Loucy (cell line): ENCODE measurements at regions not wholly inside any gene's neighbourhood (a gene's known extent, or its start where the extent isn't known, plus 50 kb on each side); places are given as distances from the start of the nearest gene placed in this dataset.

ENCODE experiments used
- H2AFZ ChIP-seq: fragments of 200-600 bp; sonication (generic); 2 replicates; pipeline ENCODE4 v1.6.0; 2016; ENCODE audit warnings: antibody characterized with exemption, mild to moderate bottlenecking, low read length, moderate library complexity
- H3F3A ChIP-seq: fragments of 200-600 bp; 2 replicates; pipeline ENCODE4 v1.6.0; 2016; ENCODE audit warnings: antibody characterized with exemption, low read depth, mild to moderate bottlenecking
- H3K27me3 ChIP-seq: fragments of 200-600 bp; sonication (generic); 2 replicates; pipeline ENCODE4 v1.6.1; 2014; ENCODE audit warnings: low read length, mild to moderate bottlenecking; ENCODE audit not compliant: insufficient read depth, poor library complexity, severe bottlenecking
- H3K36me3 ChIP-seq: fragments of 200-600 bp; sonication (generic); 2 replicates; pipeline ENCODE4 v1.6.1; 2016; ENCODE audit warnings: low read length; ENCODE audit not compliant: insufficient read depth
- H3K4me1 ChIP-seq: fragments of 200-600 bp; sonication (generic); 2 replicates; pipeline ENCODE4 v1.5.1; 2014; ENCODE audit warnings: low read length, mild to moderate bottlenecking; ENCODE audit not compliant: insufficient read depth, poor library complexity, severe bottlenecking
- H3K4me2 ChIP-seq: fragments of 200-600 bp; sonication (generic); 2 replicates; pipeline ENCODE4 v1.6.0; 2014; ENCODE audit warnings: antibody characterized with exemption, low read length, low read depth, mild to moderate bottlenecking; ENCODE audit not compliant: poor library complexity, severe bottlenecking
- H3K4me3 ChIP-seq: fragments of 200-600 bp; sonication (generic); 2 replicates; pipeline ENCODE4 v1.5.1; 2014; ENCODE audit warnings: low read length, mild to moderate bottlenecking, mixed read lengths; ENCODE audit not compliant: poor library complexity, severe bottlenecking
- H3K79me2 ChIP-seq: fragments of 200-600 bp; sonication (generic); 2 replicates; pipeline ENCODE4 v1.6.1; 2014; ENCODE audit warnings: low read length; ENCODE audit not compliant: insufficient read depth
- H3K9ac ChIP-seq: fragments of 200-600 bp; sonication (generic); 2 replicates; pipeline ENCODE4 v1.6.0; 2014; ENCODE audit warnings: mild to moderate bottlenecking, low read depth, low read length, moderate library complexity; ENCODE audit not compliant: poor library complexity, severe bottlenecking
- H3K9me2 ChIP-seq: fragments of 200-600 bp; sonication (generic); replicated peaks from 2 replicates; pipeline ENCODE4 v1.6.1; 2016; ENCODE audit warnings: low read depth, low read length, mixed read lengths
- H3K9me3 ChIP-seq: fragments of 200-600 bp; sonication (generic); 2 replicates; pipeline ENCODE4 v1.6.1; 2014; ENCODE audit warnings: mild to moderate bottlenecking, antibody characterized with exemption, low read length, low read depth; ENCODE audit not compliant: insufficient read depth
- H4K20me1 ChIP-seq: fragments of 200-600 bp; sonication (generic); 2 replicates; pipeline ENCODE4 v1.6.0; 2014; ENCODE audit warnings: antibody characterized with exemption, low read length, mild to moderate bottlenecking; ENCODE audit not compliant: insufficient read depth, poor library complexity, severe bottlenecking
- EZH2phosphoT487 ChIP-seq: fragments of 200-600 bp; IDR thresholded peaks from 2 replicates; pipeline ENCODE4 v1.6.1; 2018; ENCODE audit warnings: antibody characterized with exemption, mild to moderate bottlenecking, moderate library complexity, borderline replicate concordance
- TF ChIP-seq, protein P1 (sequence below): fragments of 200-600 bp; sonication (generic); conservative IDR thresholded peaks from 2 replicates; pipeline ENCODE4 v1.5.1; 2014; ENCODE audit warnings: mild to moderate bottlenecking, antibody characterized with exemption, low read length

DNA sequence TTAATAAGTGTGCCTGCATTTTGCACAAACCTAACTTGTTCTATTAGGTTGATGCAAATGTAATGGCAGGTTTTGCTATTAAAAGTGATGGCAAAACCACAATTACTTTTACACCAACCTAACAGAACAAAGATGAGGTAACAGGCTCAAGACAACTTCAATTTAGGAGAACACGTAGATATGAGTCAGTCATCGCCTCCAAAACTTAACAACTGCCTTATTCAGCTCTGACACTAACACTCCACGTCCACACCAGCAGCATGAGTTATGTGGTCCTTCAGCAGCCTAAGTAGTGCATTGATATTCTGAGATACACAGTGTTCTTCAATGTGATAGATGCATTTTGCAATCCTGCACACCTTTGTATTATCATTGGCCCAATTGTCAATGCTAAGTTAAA, 1175.1 kb upstream of the ACVR2A start:
- H3K9me3 ChIP-seq: no peaks in the 10 kb centered on the region
- no peaks in the 10 kb centered on the region for H3K9me2 ChIP-seq
- H3F3A ChIP-seq: no peaks in the 10 kb centered on the region
- no peak overlapping the region for H3K4me3 ChIP-seq
- H3K4me1 ChIP-seq: no peaks in the 10 kb centered on the region
- H3K79me2 ChIP-seq: no peaks in the 10 kb centered on the region
- no peak overlapping the region for H2AFZ ChIP-seq
- H3K27me3 ChIP-seq: no peaks in the 10 kb centered on the region
- no peaks in the 10 kb centered on the region for H4K20me1 ChIP-seq
- no peak overlapping the region for H3K9ac ChIP-seq
- TF ChIP-seq, protein P1, sequence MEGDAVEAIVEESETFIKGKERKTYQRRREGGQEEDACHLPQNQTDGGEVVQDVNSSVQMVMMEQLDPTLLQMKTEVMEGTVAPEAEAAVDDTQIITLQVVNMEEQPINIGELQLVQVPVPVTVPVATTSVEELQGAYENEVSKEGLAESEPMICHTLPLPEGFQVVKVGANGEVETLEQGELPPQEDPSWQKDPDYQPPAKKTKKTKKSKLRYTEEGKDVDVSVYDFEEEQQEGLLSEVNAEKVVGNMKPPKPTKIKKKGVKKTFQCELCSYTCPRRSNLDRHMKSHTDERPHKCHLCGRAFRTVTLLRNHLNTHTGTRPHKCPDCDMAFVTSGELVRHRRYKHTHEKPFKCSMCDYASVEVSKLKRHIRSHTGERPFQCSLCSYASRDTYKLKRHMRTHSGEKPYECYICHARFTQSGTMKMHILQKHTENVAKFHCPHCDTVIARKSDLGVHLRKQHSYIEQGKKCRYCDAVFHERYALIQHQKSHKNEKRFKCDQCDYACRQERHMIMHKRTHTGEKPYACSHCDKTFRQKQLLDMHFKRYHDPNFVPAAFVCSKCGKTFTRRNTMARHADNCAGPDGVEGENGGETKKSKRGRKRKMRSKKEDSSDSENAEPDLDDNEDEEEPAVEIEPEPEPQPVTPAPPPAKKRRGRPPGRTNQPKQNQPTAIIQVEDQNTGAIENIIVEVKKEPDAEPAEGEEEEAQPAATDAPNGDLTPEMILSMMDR: no peak
- no peak for TF ChIP-seq EZH2phosphoT487
- no peaks in the 10 kb centered on the region for H3K36me3 ChIP-seq
- no peak overlapping the region for H3K4me2 ChIP-seq

DNA sequence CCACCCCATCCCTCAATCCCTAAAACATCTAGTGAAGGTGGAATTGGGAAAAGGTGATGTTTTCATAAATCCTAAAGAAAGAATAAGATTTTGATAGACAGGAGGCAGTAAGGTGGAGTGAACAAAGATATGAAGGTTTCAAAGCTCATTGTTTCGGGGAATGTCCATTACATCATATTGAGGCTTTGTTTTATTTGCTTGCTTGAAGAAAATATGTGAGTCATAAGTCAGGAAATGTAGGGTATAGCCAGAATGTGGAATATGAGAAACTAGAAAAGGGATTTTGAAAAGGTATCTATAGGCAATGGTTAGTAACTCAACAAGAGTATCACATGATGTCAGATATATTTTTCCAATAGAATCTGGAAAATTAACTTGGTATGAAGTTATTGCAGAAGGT, 1178.5 kb upstream of the ACVR2A start:
- Histone ChIP-seq H3K4me2 (no peak overlapping the region), H4K20me1 (no peaks in the 10 kb centered on the region), H3K9ac (no peak overlapping the region), H2AFZ (no peak overlapping the region), H3K9me2 (no peaks in the 10 kb centered on the region), H3K27me3 (no peaks in the 10 kb centered on the region), H3K4me1 (no peaks in the 10 kb centered on the region), H3K79me2 (no peaks in the 10 kb centered on the region), H3K4me3 (no peak overlapping the region), H3F3A (no peaks in the 10 kb centered on the region), H3K9me3 (no peaks in the 10 kb centered on the region), H3K36me3 (no peaks in the 10 kb centered on the region)
- TF ChIP-seq EZH2phosphoT487: no peak
- TF ChIP-seq, protein P1: no peak

DNA sequence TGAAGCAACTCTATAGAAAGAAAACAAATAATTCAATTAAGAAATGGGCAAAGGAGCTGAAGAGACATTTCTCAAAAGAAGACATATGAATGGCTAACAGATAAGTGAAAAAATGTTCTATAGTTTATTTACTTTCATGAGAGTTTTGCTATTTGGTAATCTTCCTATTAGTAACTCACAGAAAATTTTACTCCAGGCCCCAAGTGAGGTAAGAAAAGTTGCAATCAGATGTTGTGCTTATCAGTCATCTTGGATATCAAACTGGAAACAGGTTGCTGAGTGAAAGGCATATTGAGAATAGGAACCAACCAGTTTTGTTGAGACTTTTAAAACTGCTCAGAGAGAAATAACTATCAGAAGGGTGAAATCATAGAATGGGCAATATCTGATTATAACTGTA, 1179.0 kb upstream of the ACVR2A start:
- Histone ChIP-seq H2AFZ (no peak overlapping the region), H3K79me2 (no peaks in the 10 kb centered on the region), H3K4me3 (no peak overlapping the region), H3K4me1 (no peaks in the 10 kb centered on the region), H3K36me3 (no peaks in the 10 kb centered on the region), H3K4me2 (no peak overlapping the region), H3F3A (no peaks in the 10 kb centered on the region), H4K20me1 (no peaks in the 10 kb centered on the region), H3K9me3 (no peaks in the 10 kb centered on the region), H3K27me3 (no peaks in the 10 kb centered on the region), H3K9me2 (no peaks in the 10 kb centered on the region), H3K9ac (no peak overlapping the region)
- TF ChIP-seq, protein P1: no peak
- TF ChIP-seq EZH2phosphoT487: no peak
